GM19043 (cell line): ENCODE measurements at regions not wholly inside any gene's neighbourhood (a gene's known extent, or its start where the extent isn't known, plus 50 kb on each side); places are given as distances from the start of the nearest gene placed in this dataset.
"Not testable (repeated sequence)": the region's sequence is repeated elsewhere in the genome, so short reads cannot be mapped to it uniquely, and the experiment has no call there.

Source experiments
- ATAC-seq: cut with Tn5 transposase; IDR thresholded peaks from one replicate; pipeline ENCODE4 v1.9.1; 2021; ENCODE audit warnings: low read depth; ENCODE audit not compliant: unreplicated experiment

GRCh38 chr1:99441299-99442095 is 177.2 kb downstream of the PLPPR4 start:
- no peak for ATAC-seq

- ATAC-seq, result not testable (repeated sequence)
Observed at GRCh38 chr1:99444211-99444927, 180.1 kb downstream of the PLPPR4 start.

DNA sequence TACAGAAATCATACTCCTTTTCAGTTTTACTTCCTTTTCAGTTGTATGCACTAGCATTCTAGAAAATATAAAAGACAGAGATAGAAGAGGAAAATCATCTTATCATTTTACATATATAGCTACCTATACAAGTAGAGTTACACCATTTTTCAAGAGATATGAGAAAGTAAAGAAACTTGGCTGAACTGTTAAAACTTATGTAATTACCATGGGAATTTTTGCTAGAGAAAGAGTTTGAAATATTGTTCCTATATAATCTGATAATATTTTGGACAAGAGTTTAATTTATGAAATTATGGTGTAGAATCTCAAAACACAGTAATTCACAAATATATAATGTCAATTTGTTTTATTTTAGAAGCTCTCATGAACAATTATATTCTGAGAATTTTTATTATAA is 180.8 kb downstream of the PLPPR4 start:
- ATAC-seq, result no peak

DNA sequence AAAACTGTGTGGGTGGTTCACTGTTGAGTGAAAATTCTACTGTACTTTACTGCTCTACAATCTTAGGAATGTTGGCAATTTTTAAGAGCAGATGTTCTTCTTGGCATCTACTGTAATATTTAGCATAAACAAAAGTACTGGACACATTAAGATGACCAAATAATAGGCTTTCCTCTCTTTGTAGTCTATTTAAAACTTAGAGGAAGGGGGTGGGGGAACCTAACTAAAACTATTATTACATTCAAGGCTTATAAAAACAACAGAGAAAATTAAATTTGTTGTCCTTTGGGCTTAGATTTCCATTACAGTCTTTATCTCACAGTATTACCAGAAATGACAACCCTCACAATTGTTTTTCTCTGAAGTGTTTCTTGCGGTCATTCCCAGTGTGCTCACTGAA is 181.2 kb downstream of the PLPPR4 start:
- ATAC-seq, result no peak

GRCh38 chr1:99447721-99448120 is 183.4 kb downstream of the PLPPR4 start:
- ATAC-seq, result no peak

DNA sequence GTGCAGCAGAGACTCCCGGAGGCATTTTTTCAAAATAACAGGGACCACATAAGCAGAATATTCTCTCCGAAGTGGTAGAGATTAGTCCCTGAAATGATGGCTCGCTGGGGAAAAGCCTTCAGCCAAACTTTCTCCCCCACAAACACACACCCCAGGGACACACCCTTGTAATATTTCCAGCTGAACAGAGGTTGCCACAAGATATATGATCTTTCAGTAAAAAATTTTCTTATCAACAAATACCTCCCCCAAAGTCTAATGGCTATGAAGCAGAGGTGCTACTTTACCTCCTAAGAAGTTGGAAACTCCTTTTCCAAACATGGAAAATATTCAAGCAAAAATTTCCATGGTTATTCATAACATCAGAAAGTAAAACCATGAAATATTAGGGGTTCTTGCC is 190.2 kb upstream of the PALMD start:
- ATAC-seq, result no peak

GRCh38 chr1:99456536-99456935 is 189.4 kb upstream of the PALMD start:
- no peak for ATAC-seq

DNA sequence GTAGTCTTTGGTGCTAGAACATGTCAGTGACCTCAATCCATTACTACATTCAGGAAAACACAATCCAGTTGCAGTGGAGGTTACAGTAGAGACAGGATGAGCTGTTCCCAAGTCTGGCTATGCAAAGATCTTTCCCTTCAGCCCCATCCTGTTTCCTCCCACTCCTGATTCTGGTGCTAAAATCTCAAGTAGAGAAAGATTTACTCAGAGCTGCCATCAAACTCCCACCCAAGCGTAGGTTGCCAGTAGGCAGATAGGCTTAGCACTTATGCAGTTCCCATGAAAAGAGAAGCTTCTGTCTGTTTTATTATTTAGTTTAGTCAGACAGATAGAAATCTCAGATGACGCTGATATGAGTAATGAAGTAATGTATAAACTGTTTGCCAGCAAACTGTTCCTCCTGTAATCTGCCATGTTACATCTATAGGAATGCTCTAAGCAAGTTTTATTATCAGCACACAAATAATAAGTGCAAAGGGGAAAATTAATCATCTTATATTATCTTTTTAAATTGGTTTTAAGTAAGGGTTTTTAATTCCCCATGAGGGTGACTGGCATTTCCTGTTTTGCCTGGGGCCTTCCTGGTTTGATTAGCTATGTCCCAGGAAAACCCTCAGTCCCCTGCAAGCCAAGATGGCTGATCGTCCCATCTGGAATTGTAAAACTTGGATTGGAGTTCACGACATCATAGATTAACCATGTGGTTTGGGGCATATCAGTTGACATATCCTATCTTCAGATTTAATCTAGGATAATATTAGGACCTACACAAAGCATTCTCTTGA is 188.3 kb upstream of the PALMD start:
- ATAC-seq, result no peak

- no peak for ATAC-seq
Observed at GRCh38 chr1:99461499-99461898, 184.4 kb upstream of the PALMD start.

DNA sequence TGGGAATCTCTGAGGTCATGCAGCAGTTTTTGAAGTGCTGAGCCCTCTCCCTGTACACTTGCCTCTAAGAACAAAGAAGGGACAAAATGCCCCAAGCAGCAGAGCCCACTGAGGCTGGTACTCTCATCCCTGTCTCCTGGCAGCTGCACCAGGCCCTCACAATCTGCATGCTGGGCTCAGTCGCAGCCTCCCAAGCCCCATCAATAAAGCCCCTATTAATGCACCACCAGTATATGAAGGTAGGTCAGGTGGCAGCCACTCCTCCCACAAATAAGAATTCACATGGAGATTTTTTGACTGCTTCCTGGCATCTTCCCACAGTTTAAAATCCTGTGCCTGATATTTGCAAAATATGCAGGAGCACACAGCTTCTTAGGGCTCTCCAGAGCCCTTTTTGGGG is 181.2 kb upstream of the PALMD start:
- no peak for ATAC-seq

GRCh38 chr1:99465176-99465900 is 180.6 kb upstream of the PALMD start:
- no peak for ATAC-seq

DNA sequence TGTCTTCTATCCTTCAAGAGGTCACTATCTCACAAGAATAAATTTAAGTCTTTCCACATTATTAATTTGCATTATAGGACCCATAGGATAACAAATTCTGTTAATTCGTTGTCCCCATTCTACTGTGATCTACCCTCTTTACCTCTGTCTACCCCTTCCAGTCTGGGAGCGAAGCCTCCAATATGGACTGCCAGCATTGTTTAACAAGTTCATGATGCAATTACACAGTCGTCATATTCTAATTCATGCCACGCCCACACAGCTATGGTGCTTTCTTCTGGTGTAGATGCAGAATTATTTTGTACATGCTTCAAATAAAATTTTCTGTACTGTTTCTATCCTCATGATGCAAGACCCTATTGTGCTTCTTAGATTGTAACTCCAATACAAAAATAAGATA is 178.3 kb upstream of the PALMD start:
- no peak for ATAC-seq

GRCh38 chr1:99469550-99469971 is 176.4 kb upstream of the PALMD start:
- ATAC-seq, result no peak

- no peak for ATAC-seq
Observed at GRCh38 chr1:99472893-99473292, 173.0 kb upstream of the PALMD start.

- ATAC-seq, result no peak
Observed at GRCh38 chr1:99474350-99474893, 171.5 kb upstream of the PALMD start.

DNA sequence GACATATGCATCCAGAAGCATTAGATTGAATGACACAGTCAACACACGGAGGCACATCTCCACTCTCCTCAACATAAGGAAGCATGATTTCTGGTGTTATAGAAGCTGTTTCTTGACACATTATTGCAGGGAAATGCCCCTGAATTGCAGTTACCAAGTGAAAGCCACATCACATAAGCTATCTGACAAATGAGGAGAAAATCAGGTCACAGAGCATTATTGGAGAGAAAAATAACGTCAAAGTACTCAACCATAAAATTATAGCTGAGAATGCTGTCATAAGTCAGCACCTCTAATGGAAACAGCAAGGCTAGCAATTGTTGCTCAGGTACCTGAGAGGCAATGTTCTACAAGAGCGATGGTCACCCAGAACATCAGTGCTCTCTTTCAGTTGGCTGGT is 169.9 kb upstream of the PALMD start:
- no peak for ATAC-seq

GRCh38 chr1:99481391-99481996 is 164.4 kb upstream of the PALMD start:
- peak; percentile 58 for ATAC-seq

- ATAC-seq, result no peak
Observed at GRCh38 chr1:99482286-99482685, 163.6 kb upstream of the PALMD start.

DNA sequence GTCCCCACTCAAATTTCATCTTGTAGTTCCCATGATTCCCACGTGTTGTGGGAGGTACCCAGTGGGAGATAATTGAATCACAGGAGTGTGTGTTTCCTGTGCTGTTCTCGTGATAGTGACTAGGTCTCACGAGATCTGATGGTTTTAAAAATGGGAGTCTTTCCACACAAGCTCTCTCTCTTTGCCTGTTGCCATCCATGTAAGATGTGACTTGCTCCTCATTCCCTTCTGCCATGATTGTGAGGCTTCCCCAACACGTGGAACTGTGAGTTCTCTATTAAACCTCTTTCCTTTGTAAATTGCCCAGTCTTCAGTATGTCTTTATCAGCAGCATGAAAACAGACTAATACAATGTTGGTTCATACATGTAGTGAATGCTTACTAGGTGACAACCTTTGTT is 163.2 kb upstream of the PALMD start:
- ATAC-seq, result no peak

- no peak for ATAC-seq
Observed at GRCh38 chr1:99490031-99490430, 155.9 kb upstream of the PALMD start.
